ENCODE measurements at regions not wholly inside any gene's neighbourhood (a gene's known extent, or its start where the extent isn't known, plus 50 kb on each side); places are given as distances from the start of the nearest gene placed in this dataset.
A peak's percentile ranks its signal among the peaks of the same experiment; 100 is the strongest.

DNA sequence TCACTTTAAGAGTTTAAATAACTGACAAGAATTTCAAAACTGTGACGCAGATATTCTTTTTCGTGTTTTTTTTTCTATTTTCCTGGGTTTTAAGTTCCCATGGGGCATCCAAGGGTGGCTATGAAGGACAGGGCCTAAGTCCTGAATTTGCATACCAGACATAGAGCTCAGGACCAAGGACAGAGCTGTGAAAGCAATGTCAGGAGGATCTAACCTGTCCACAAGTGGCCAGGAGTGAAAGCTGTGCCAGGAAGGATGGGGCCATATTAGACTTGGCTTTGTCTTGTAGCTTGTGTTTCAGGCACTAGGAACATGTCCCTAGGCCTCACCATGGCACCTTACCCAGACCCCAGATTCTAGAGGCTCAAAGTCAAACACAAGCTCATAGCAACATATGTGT lies 289.4 kb upstream of the MIR17HG start:
- Mint-ChIP-seq H3K4me3 (no peak overlapping the region), H3K27ac (no peak overlapping the region), H3K36me3 (no peaks in the 10 kb centered on the region), H3K9me3 (peaks cover 2 to 4% (median 3%) of the 10 kb centered on the region in 3 donors), H3K4me1 (no peaks in the 10 kb centered on the region), H3K27me3 (no peaks in the 10 kb centered on the region)

DNA sequence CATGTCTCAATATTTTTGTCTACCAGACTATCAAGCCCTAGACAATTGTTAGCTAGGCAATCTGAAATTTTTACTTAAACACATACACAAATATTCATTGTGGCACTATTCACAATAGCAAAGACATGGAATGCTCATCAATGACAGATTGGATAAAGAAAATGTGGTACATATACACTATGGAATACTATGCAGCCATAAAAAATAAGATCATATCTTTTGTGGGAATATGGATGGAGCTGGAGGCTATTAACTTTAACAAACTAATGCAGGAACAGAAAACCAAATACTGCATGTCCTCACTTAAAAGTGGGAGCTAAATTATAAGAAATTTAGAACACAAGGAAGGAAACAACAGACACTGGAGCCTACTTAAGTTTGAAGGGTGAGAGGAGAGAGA lies 288.6 kb upstream of the MIR17HG start:
- H3K9me3 Mint-ChIP-seq, result peaks cover 2 to 4% (median 3%) of the 10 kb centered on the region in 3 donors
- H3K27me3 Mint-ChIP-seq, result no peaks in the 10 kb centered on the region
- no peaks in the 10 kb centered on the region for H3K36me3 Mint-ChIP-seq
- no peak overlapping the region for H3K4me3 Mint-ChIP-seq
- H3K27ac Mint-ChIP-seq, result peak overlapping the region in 1 of 3 donors; percentile 11
- no peaks in the 10 kb centered on the region for H3K4me1 Mint-ChIP-seq

GRCh38 chr13:91066745-91067144 lies 280.7 kb upstream of the MIR17HG start:
- Mint-ChIP-seq H3K27ac (no peak overlapping the region), H3K27me3 (no peaks in the 10 kb centered on the region), H3K9me3 (peaks cover 0 to 3% (median 0%) of the 10 kb centered on the region in 3 donors), H3K4me3 (no peak overlapping the region), H3K36me3 (no peaks in the 10 kb centered on the region), H3K4me1 (peaks cover 0 to 2% (median 0%) of the 10 kb centered on the region in 3 donors)

GRCh38 chr13:91072486-91072885 lies 275.0 kb upstream of the MIR17HG start:
- H3K4me3 Mint-ChIP-seq, result no peak overlapping the region
- H3K27me3 Mint-ChIP-seq, result no peaks in the 10 kb centered on the region
- no peaks in the 10 kb centered on the region for H3K36me3 Mint-ChIP-seq
- peaks cover 0 to 6% (median 0%) of the 10 kb centered on the region in 3 donors for H3K9me3 Mint-ChIP-seq
- no peaks in the 10 kb centered on the region for H3K4me1 Mint-ChIP-seq
- H3K27ac Mint-ChIP-seq, result peak overlapping the region in 1 of 3 donors; percentile 16

DNA sequence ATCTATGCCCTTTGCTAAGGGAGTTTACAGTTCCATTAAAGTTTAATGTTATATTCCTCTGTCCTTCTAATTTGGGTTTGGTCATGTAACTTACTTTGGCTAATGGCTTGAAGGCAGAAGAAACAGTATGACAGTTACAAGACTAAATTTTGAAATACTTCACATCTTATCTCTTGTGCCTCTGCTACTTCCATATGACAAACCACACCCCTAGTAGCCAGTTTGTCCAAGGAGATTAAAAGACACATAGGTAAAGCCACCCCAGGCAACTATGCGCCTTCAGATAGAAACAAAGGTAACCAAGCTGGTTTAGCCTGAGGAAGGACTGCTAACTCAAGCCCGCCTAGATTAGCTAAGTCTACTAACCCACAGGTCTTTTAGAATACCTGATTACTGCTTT lies 273.4 kb upstream of the MIR17HG start:
- H3K27me3 Mint-ChIP-seq, result no peaks in the 10 kb centered on the region
- H3K36me3 Mint-ChIP-seq, result no peaks in the 10 kb centered on the region
- no peak overlapping the region for H3K27ac Mint-ChIP-seq
- H3K9me3 Mint-ChIP-seq, result peaks cover 0 to 6% (median 0%) of the 10 kb centered on the region in 3 donors
- no peaks in the 10 kb centered on the region for H3K4me1 Mint-ChIP-seq
- H3K4me3 Mint-ChIP-seq, result no peak overlapping the region

DNA sequence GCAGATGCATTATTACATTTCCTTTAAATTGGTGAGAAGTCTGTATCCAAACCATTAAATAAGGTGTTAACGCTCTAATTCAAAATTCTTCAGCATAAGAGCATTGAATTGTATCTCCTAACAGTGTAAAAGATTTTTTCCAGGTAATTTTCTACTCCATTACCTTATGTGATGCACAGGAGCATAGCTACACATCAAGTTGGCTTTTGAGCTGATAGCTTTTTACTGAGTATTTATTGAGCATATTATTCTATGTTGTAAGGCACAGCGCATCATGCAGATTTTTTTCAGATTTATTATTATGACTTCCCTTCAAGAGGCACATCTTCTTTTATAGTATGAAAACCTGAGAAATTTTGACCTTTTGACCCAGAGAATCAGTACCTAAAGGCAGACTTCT lies 270.7 kb upstream of the MIR17HG start:
- Mint-ChIP-seq H3K4me1 (no peaks in the 10 kb centered on the region), H3K27me3 (no peaks in the 10 kb centered on the region), H3K9me3 (peaks cover 0 to 10% (median 2%) of the 10 kb centered on the region in 3 donors), H3K27ac (no peak overlapping the region), H3K4me3 (no peak overlapping the region), H3K36me3 (no peaks in the 10 kb centered on the region)

GRCh38 chr13:91078093-91078679 lies 269.3 kb upstream of the MIR17HG start:
- Mint-ChIP-seq H3K27ac (no peak overlapping the region), H3K4me1 (no peaks in the 10 kb centered on the region)

DNA sequence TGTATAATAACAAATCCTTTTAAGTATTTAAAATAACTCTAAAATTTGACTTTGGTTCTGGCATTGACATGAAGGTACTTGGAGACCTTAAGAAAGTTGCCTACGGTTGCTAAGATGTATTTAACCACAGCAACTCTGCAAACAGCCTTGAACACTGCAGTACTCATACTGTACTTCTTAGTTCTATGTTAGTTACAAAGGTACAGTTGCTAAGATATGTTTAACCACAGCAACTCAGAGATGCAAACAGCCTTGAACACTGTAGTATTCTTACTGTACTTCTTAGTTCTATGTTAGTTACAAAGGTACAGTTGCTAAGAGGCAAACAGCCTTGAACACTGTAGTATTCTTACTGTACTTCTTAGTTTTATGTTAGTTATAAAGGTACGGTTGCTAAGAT lies 268.3 kb upstream of the MIR17HG start:
- no peaks in the 10 kb centered on the region for H3K4me1 Mint-ChIP-seq
- H3K27me3 Mint-ChIP-seq, result no peaks in the 10 kb centered on the region
- H3K27ac Mint-ChIP-seq, result no peak overlapping the region
- H3K4me3 Mint-ChIP-seq, result no peak overlapping the region
- H3K36me3 Mint-ChIP-seq, result no peaks in the 10 kb centered on the region
- peaks cover 0 to 4% (median 2%) of the 10 kb centered on the region in 3 donors for H3K9me3 Mint-ChIP-seq

More at GRCh38 chr13:91078093-91078679, 269.3 kb upstream of the MIR17HG start:
- Mint-ChIP-seq H3K9me3 (peaks cover 0 to 4% (median 2%) of the 10 kb centered on the region in 3 donors), H3K36me3 (no peaks in the 10 kb centered on the region), H3K4me3 (no peak overlapping the region), H3K27me3 (no peaks in the 10 kb centered on the region)

- Mint-ChIP-seq H3K4me1 (no peaks in the 10 kb centered on the region), H3K27me3 (no peaks in the 10 kb centered on the region), H3K9me3 (peaks cover 0 to 4% (median 2%) of the 10 kb centered on the region in 3 donors), H3K36me3 (no peaks in the 10 kb centered on the region), H3K4me3 (no peak overlapping the region), H3K27ac (no peak overlapping the region)
Observed at GRCh38 chr13:91085127-91085526, 262.4 kb upstream of the MIR17HG start.

- Mint-ChIP-seq H3K27me3 (no peaks in the 10 kb centered on the region), H3K9me3 (no peaks in the 10 kb centered on the region), H3K4me1 (no peaks in the 10 kb centered on the region), H3K27ac (peak overlapping the region in 1 of 3 donors; percentile 42), H3K36me3 (no peaks in the 10 kb centered on the region), H3K4me3 (no peak overlapping the region)
Observed at GRCh38 chr13:91086936-91087716, 260.4 kb upstream of the MIR17HG start.

GRCh38 chr13:91097269-91097668 lies 250.2 kb upstream of the MIR17HG start:
- no peak overlapping the region for H3K27ac Mint-ChIP-seq
- H3K4me3 Mint-ChIP-seq, result no peak overlapping the region
- no peaks in the 10 kb centered on the region for H3K4me1 Mint-ChIP-seq
- H3K27me3 Mint-ChIP-seq, result no peaks in the 10 kb centered on the region
- H3K36me3 Mint-ChIP-seq, result no peaks in the 10 kb centered on the region
- peaks cover 0 to 6% (median 0%) of the 10 kb centered on the region in 3 donors for H3K9me3 Mint-ChIP-seq

GRCh38 chr13:91099877-91100276 lies 247.6 kb upstream of the MIR17HG start:
- Mint-ChIP-seq H3K4me3 (no peak overlapping the region), H3K36me3 (peaks cover 2% of the 10 kb centered on the region), H3K4me1 (no peaks in the 10 kb centered on the region), H3K27ac (no peak overlapping the region), H3K9me3 (peaks cover 0 to 6% (median 3%) of the 10 kb centered on the region in 3 donors), H3K27me3 (no peaks in the 10 kb centered on the region)

DNA sequence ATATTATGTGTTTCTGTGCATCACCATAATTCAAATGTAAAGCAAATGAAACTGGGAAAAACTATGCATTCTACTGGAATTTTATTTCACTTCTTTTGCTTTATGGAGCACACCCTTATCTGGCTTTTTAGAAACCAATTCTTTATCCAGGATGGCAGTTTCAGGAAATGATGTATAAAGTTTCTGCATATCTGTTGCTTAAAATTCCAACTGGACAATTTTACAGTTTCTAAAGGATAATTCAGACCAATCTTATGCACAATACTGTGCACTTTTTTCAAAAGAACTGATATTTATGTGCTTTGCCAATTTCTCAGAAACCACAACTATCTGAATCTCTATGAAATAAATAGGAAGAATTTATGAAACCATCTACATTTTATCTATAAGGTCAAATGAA lies 246.5 kb upstream of the MIR17HG start:
- Mint-ChIP-seq H3K4me1 (no peaks in the 10 kb centered on the region), H3K36me3 (peaks cover 2% of the 10 kb centered on the region), H3K27me3 (no peaks in the 10 kb centered on the region), H3K4me3 (no peak overlapping the region), H3K9me3 (peaks cover 0 to 6% (median 3%) of the 10 kb centered on the region in 3 donors), H3K27ac (no peak overlapping the region)

DNA sequence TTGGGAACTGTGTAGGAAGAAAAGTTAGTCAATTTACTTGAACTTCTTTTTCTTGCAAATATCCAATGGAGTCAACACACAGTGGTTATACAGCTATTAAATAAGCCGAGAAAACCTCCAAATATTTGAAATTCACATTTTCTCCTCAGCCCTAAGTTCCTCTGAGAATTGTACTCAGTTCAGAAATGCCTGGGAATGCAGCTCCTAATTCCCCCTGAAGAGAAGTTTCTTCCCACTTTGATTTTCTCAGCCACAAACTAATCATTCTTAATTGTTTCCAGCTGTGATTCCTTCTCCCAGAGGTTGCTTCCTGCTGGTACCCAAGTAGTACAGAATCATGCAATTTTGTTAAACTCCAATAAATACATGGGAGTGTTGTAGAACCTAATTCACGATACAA lies 246.1 kb upstream of the MIR17HG start:
- Mint-ChIP-seq H3K27ac (peak overlapping the region in 1 of 3 donors; percentile 31), H3K4me1 (no peaks in the 10 kb centered on the region), H3K36me3 (peaks cover 2% of the 10 kb centered on the region), H3K27me3 (no peaks in the 10 kb centered on the region), H3K9me3 (peaks cover 0 to 6% (median 3%) of the 10 kb centered on the region in 3 donors), H3K4me3 (no peak overlapping the region)

- Mint-ChIP-seq H3K27me3 (no peaks in the 10 kb centered on the region), H3K27ac (no peak overlapping the region), H3K36me3 (peaks cover 2% of the 10 kb centered on the region), H3K4me1 (no peaks in the 10 kb centered on the region), H3K4me3 (no peak overlapping the region), H3K9me3 (peaks cover 2 to 6% (median 3%) of the 10 kb centered on the region in 3 donors)
Observed at GRCh38 chr13:91105270-91105669, 242.2 kb upstream of the MIR17HG start.

DNA sequence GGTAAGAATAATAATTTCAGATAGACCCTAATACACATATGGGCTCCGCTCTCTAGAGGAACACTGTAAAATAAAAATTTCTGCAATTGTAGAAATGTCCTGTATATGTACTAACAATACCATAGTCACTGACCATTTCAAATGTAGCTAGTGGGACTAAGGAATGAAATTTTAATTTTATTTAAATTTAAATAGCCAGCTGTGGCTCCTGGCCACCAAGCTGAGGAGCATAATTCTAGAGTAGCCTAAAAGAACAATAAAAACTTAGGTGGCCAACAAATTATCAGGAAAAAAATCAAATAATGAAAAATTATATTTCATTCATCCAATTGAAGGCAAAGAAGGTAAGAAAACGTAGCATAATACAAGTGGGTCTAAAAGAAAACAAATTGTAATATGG lies 240.9 kb upstream of the MIR17HG start:
- Mint-ChIP-seq H3K27ac (no peak overlapping the region), H3K4me1 (no peaks in the 10 kb centered on the region), H3K4me3 (no peak overlapping the region), H3K27me3 (no peaks in the 10 kb centered on the region), H3K36me3 (peaks cover 2% of the 10 kb centered on the region), H3K9me3 (peaks cover 2 to 6% (median 3%) of the 10 kb centered on the region in 3 donors)
